DOHH2 (cell line): ENCODE measurements at regions not wholly inside any gene's neighbourhood (a gene's known extent, or its start where the extent isn't known, plus 50 kb on each side); places are given as distances from the start of the nearest gene placed in this dataset.

Experiments
- H3F3A ChIP-seq: fragments of 200-600 bp; sonication (generic), shearing (Covaris generic); 2 replicates; pipeline ENCODE4 v1.6.0; 2016; ENCODE audit warnings: antibody characterized with exemption, mild to moderate bottlenecking; ENCODE audit not compliant: control insufficient read depth, insufficient read depth
- H3K27ac ChIP-seq: fragments of 200-600 bp; sonication (generic); 2 replicates; pipeline ENCODE4 v1.5.1; 2014; ENCODE audit warnings: low read depth, mild to moderate bottlenecking, low read length, moderate library complexity
- H3K27me3 ChIP-seq: fragments of 200-600 bp; sonication (generic); 2 replicates; pipeline ENCODE4 v1.6.1; 2014; ENCODE audit warnings: mild to moderate bottlenecking, low read length, mixed read lengths; ENCODE audit not compliant: control insufficient read depth
- H3K36me3 ChIP-seq: fragments of 200-600 bp; sonication (generic); 2 replicates; pipeline ENCODE4 v1.6.1; 2014; ENCODE audit warnings: mild to moderate bottlenecking, low read length, moderate library complexity, mixed read lengths; ENCODE audit not compliant: control insufficient read depth
- H3K4me1 ChIP-seq: fragments of 200-600 bp; sonication (generic); 2 replicates; pipeline ENCODE4 v1.6.1; 2014; ENCODE audit warnings: mild to moderate bottlenecking, low read length, mixed read lengths; ENCODE audit not compliant: control insufficient read depth
- H3K4me2 ChIP-seq: fragments of 200-600 bp; sonication (generic); 2 replicates; pipeline ENCODE4 v1.6.0; 2014; ENCODE audit warnings: mild to moderate bottlenecking, low read length, moderate library complexity
- H3K4me3 ChIP-seq: fragments of 200-600 bp; sonication (generic); 2 replicates; pipeline ENCODE4 v1.5.1; 2014; ENCODE audit warnings: mild to moderate bottlenecking, low read length, mixed read lengths
- H3K79me2 ChIP-seq: fragments of 200-600 bp; sonication (generic); 2 replicates; pipeline ENCODE4 v1.6.1; 2014; ENCODE audit warnings: mild to moderate bottlenecking, low read length, mixed read lengths; ENCODE audit not compliant: control insufficient read depth
- H3K9me2 ChIP-seq: fragments of 200-600 bp; sonication (generic); replicated peaks from 2 replicates; pipeline ENCODE4 v1.6.1; 2014; ENCODE audit warnings: mild to moderate bottlenecking, low read length, mixed read lengths; ENCODE audit not compliant: control insufficient read depth
- H3K9me3 ChIP-seq: fragments of 200-600 bp; sonication (generic); 2 replicates; pipeline ENCODE4 v1.6.1; 2014; ENCODE audit warnings: antibody characterized with exemption, low read length, mixed read lengths; ENCODE audit not compliant: control insufficient read depth, insufficient read depth
- H4K20me1 ChIP-seq: fragments of 200-600 bp; sonication (generic); 2 replicates; pipeline ENCODE4 v1.6.0; 2014; ENCODE audit warnings: low read depth, mild to moderate bottlenecking, antibody characterized with exemption, low read length, moderate library complexity; ENCODE audit not compliant: control insufficient read depth, insufficient read depth
- CTCF ChIP-seq: fragments of 200-600 bp; sonication (generic); IDR thresholded peaks from one replicate; pipeline ENCODE4 v1.5.1; 2014; ENCODE audit warnings: antibody characterized with exemption, mild to moderate bottlenecking, low read depth, low read length; ENCODE audit not compliant: poor library complexity, severe bottlenecking
- EZH2phosphoT487 ChIP-seq: fragments of 200-600 bp; sonication (generic); IDR thresholded peaks from 2 replicates; pipeline ENCODE4 v1.6.1; 2017; ENCODE audit warnings: borderline replicate concordance, mild to moderate bottlenecking, antibody characterized with exemption, low read length, moderate library complexity, mixed read lengths

GRCh38 chr6:4506792-4507191, 269.4 kb upstream of the CDYL start:
- Histone ChIP-seq H3K27ac (no peak overlapping the region), H3K4me1 (no peaks in the 10 kb centered on the region), H3K9me3 (no peaks in the 10 kb centered on the region), H3K4me3 (no peak overlapping the region), H4K20me1 (no peaks in the 10 kb centered on the region), H3F3A (no peaks in the 10 kb centered on the region), H3K27me3 (no peaks in the 10 kb centered on the region), H3K36me3 (no peaks in the 10 kb centered on the region), H3K79me2 (no peaks in the 10 kb centered on the region), H3K9me2 (no peaks in the 10 kb centered on the region), H3K4me2 (no peak overlapping the region)
- TF ChIP-seq CTCF = no peak

- Histone ChIP-seq H3K9me2 (no peaks in the 10 kb centered on the region), H3K27me3 (no peaks in the 10 kb centered on the region), H3K4me2 (no peak overlapping the region), H4K20me1 (no peaks in the 10 kb centered on the region), H3K36me3 (no peaks in the 10 kb centered on the region), H3K4me3 (no peak overlapping the region), H3K4me1 (no peaks in the 10 kb centered on the region), H3K79me2 (no peaks in the 10 kb centered on the region), H3F3A (no peaks in the 10 kb centered on the region), H3K27ac (no peak overlapping the region), H3K9me3 (no peaks in the 10 kb centered on the region)
- TF ChIP-seq EZH2phosphoT487 (no peak), CTCF (no peak)
Measured at GRCh38 chr6:4506223-4506622, 270.0 kb upstream of the CDYL start.

- Histone ChIP-seq H4K20me1 (no peaks in the 10 kb centered on the region), H3K27ac (no peak overlapping the region), H3K4me2 (no peak overlapping the region), H3K9me3 (no peaks in the 10 kb centered on the region), H3K36me3 (no peaks in the 10 kb centered on the region), H3F3A (no peaks in the 10 kb centered on the region), H3K79me2 (no peaks in the 10 kb centered on the region), H3K4me3 (no peak overlapping the region), H3K27me3 (no peaks in the 10 kb centered on the region), H3K4me1 (no peaks in the 10 kb centered on the region), H3K9me2 (no peaks in the 10 kb centered on the region)
- no peak for TF ChIP-seq EZH2phosphoT487
- TF ChIP-seq CTCF = no peak
Measured at GRCh38 chr6:4504700-4505099, 271.5 kb upstream of the CDYL start.

GRCh38 chr6:4503700-4504099, 272.5 kb upstream of the CDYL start:
- Histone ChIP-seq H3K9me3 (no peaks in the 10 kb centered on the region), H4K20me1 (no peaks in the 10 kb centered on the region), H3K4me3 (no peak overlapping the region), H3K27ac (no peak overlapping the region), H3K36me3 (no peaks in the 10 kb centered on the region), H3F3A (no peaks in the 10 kb centered on the region), H3K79me2 (no peaks in the 10 kb centered on the region), H3K27me3 (no peaks in the 10 kb centered on the region), H3K4me1 (no peaks in the 10 kb centered on the region), H3K4me2 (no peak overlapping the region), H3K9me2 (no peaks in the 10 kb centered on the region)
- TF ChIP-seq EZH2phosphoT487 (no peak), CTCF (no peak)
